Fibroblast of peridontal ligament (primary cell): ENCODE measurements at regions not wholly inside any gene's neighbourhood (a gene's known extent, or its start where the extent isn't known, plus 50 kb on each side); places are given as distances from the start of the nearest gene placed in this dataset.
"Not testable (repeated sequence)": the region's sequence is repeated elsewhere in the genome, so short reads cannot be mapped to it uniquely, and the experiment has no call there.

Experiments used
- DNase-seq: peaks from one replicate; pipeline ENCODE4 v3.0.0-alpha.2; 2010; ENCODE audit errors: extremely low read depth

- DNase-seq: no peak
Measured at GRCh38 chr7:24395512-24395911, 111.5 kb downstream of the NPY start.

DNA sequence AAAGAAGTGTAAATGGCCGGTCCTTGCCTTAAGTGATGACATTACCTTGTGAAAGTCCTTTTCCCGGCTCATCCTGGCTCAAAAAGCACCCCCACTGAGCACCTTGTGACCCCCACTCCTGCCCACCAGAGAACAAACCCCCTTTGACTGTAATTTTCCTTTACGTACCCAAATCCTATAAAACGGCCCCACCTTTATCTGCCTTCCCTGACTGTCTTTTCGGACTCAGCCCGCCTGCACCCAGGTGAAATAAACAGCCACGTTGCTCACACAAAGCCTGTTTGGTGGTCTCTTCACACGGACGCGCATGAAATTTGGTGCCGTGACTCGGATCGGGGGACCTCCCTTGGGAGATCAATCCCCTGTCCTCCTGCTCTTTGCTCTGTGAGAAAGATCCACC lies 112.4 kb downstream of the NPY start:
- not testable (repeated sequence) for DNase-seq

DNA sequence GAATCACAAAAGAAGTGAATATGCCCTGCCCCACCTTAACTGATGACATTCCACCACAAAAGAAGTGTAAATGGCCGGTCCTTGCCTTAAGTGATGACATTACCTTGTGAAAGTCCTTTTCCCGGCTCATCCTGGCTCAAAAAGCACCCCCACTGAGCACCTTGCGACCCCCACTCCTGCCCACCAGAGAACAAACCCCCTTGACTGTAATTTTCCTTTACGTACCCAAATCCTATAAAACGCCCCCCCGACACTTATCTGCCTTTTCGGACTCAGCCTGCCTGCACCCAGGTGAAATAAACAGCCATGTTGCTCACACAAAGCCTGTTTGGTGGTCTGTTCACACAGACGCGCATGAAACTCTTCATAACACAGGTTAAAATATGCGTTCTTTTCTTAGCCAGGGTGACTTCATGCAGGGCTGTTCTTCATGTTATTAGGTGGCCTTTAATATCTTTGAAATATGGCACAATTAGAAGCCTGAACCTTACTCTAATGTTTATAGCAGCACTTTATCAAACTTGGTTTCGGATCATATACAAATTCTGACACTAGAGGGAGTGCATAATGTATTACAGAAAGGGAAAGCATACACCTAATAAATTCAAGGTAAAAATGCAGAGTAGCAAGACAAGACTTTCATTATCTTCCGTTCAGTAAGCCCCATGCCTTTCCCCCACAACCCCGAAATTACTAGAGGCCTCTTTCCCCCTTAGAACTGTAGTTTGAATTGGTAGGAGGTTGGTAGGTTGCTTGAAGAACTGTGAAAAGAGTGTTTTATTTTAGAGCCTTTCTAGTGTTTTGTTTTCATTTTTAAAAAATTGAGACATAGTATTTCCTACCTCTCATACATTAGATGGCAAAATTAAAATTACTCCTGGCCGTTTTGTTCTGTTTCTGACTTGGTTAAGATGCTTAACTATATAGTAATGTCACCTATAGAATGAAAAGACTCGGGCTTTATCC lies 117.9 kb downstream of the NPY start:
- DNase-seq: peak; percentile 65

GRCh38 chr7:24402655-24403054 lies 118.7 kb downstream of the NPY start:
- DNase-seq: peak; percentile 5

GRCh38 chr7:24403557-24403956 lies 119.6 kb downstream of the NPY start:
- no peak for DNase-seq

- DNase-seq: no peak
Measured at GRCh38 chr7:24404315-24404714, 120.3 kb downstream of the NPY start.

DNA sequence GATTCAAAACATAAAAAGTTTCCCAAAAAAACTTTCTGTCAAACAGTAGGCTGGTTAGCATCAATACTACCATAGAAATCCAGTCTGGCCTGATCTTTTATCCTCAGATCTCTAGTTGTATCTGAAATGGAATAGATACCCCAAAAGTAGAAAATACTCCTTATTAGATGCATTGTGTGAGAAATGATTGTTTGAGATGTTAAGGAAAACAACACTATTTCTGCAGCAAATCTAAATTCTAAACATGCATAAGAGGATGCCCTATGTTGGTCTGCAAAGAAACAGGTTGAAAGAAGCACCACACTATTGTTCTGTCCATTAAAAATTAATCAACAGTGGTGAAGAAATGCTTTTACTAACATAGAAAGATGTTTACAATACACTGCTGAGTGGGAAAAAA lies 121.0 kb downstream of the NPY start:
- no peak for DNase-seq

DNA sequence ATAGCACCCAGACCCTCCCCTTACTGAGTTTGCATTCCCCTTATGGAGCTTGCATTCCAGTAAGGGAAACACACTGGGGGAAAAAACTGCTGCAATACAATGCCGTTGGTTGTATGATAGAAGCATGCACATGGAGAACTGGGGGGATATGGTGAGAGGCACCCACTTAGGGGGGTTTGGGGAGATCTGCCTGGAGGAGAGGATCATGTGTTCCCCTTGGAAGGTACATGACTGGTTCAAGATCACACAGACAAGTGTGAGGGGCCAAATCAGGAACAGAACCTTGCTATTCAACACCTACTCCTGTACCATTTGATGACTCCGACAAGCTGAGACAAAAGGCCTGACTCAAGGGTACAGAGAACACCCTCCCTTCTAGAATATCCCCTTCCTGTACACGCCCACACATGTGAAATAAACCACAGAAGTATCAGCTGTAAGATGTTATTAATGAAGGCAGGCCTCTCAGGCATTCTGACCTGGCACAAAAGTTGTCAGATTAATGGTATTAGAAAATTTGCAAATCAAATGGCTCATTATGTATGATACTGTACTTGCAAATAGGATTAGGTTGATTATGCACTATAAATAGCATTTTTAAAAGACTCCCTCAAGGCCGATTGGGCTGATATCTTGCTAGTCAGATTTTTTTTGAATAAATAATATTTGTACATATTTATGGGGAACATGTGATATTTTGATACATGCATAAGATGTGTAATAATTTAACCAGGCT lies 122.2 kb downstream of the NPY start:
- no peak for DNase-seq

DNA sequence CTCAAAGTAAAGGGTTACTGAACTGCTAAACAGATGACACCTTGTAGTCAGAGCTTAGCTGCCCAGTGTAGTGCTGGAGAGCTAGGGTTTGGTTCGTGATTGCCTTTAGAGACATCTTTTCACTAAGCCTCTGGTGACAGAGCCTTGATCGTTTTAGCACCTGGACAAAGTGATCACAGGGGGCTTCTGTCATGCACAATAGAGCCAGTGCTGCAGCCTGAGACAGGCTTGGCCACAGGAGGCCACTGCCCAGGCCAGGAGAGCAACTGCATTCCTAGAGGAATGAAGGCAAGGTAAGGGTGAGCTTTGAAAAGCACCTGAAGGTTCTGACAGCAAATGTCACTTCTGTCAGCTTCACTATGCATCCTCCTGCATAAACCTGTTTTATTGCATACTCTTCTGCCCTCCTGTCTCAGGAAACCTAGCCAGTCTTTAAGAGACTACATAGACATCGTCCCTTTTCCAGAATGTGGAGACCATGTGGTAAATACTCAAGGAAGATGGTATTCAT lies 122.9 kb downstream of the NPY start:
- DNase-seq: no peak

- no peak for DNase-seq
Measured at GRCh38 chr7:24407965-24408364, 124.0 kb downstream of the NPY start.

GRCh38 chr7:24408798-24409430 lies 124.9 kb downstream of the NPY start:
- no peak for DNase-seq

GRCh38 chr7:24409431-24410024 lies 125.5 kb downstream of the NPY start:
- DNase-seq: no peak

GRCh38 chr7:24411226-24411625 lies 127.2 kb downstream of the NPY start:
- DNase-seq: no peak

DNA sequence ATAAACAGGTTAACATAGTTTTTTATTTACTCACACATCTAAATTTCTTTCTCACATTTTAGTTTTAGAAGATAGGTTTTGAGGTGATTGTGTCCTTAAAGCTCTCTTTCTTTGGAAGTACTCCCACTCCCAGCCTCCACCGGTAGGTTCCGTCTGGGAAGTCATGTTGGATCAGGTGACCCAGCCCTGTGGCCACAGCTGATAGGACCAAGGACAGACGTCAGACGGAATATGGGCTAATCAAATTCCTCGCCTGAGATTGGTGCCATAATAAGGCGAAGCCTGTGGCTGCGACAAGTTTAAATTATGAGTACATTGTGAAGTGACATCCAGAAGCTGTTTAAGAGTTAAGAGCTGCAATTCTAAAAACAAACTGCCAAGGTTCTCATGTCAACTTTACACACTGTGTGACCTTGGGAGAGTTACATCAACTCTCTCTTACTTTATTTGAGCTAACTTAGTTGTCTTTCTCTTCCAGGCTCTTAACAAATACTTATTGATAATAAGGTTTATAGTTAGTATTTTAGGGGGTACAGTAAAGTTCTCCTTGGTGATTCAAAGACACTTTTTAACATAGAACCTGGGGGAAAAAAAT lies 133.6 kb downstream of the NPY start:
- DNase-seq: no peak

GRCh38 chr7:24419077-24419476 lies 135.1 kb downstream of the NPY start:
- no peak for DNase-seq

GRCh38 chr7:24419511-24419910 lies 135.5 kb downstream of the NPY start:
- DNase-seq: peak; percentile 20

- no peak for DNase-seq
Measured at GRCh38 chr7:24422441-24423010, 138.5 kb downstream of the NPY start.

DNA sequence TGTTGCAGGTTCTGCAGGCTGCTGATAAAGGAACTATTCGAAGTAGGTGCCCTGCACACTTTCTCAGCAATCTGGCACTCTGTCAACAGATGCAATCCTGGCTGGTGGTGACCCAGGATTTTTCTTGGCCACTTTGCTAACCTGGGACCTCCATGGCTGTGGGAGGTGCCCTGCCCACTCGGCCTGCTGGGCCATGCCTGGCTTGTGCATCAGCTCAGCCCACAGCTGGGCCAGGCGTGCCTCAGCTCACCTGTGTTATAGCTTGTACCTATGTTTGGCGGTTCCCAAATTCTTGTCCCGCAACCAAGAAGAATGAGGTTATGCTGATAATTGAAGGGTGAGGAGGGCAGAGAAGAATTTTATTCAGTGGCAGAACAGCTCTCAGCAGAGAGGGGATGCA lies 141.7 kb downstream of the NPY start:
- no peak for DNase-seq

DNA sequence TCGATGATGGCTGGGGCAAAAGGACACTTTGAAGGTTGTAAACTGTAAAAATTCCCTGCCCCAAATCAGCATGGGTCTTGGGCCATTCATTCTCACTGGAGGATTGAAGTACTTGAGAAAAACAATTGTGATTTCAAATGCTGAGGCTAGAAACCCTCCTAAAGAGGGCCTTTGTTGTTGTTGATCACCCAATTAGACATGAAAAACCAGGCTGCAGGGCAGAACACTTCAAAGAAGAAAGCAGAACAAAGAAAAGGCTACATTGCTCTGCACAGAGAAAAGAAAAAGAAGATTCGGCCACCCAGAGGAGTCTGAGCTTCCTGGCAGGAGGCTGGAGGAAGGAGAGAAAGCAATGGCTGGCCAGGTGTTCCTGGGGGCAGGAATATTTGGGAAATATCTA lies 143.1 kb downstream of the NPY start:
- no peak for DNase-seq

DNA sequence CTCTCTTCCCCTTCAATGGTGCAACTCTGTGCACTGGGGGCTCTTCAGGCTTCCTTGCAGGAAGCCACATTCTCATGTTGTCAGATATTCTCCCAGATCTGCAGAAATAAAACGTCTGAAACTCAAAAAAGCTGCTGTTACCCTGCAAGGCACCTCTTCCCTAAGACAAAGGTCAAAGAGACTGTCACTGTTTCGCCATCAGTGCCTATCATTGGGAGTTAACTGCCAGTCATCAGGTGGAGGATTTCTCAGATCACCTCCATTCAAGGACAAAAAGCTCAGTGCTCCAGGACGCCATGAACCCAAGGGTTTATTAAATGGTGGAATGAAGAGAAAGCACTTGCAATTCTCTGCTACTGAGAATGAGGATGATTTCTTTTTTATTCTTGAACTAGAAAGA lies 144.6 kb upstream of the PALS2 start:
- DNase-seq: no peak

- no peak for DNase-seq
Measured at GRCh38 chr7:24432677-24433076, 140.6 kb upstream of the PALS2 start.
